DMS79 (cell line): ENCODE measurements at regions not wholly inside any gene's neighbourhood (a gene's known extent, or its start where the extent isn't known, plus 50 kb on each side); places are given as distances from the start of the nearest gene placed in this dataset.
"Not testable (repeated sequence)": the region's sequence is repeated elsewhere in the genome, so short reads cannot be mapped to it uniquely, and the experiment has no call there.

ENCODE experiments used
- DNase-seq: peaks from one replicate; lab custom pipeline; 2025; lab: John Stamatoyannopoulos, UW

GRCh38 chr16:6725634-6726331, 606.9 kb upstream of the RBFOX1 start:
- DNase-seq = no peak

GRCh38 chr16:6725206-6725605, 607.4 kb upstream of the RBFOX1 start:
- not testable (repeated sequence) for DNase-seq

- DNase-seq = no peak
Observed at GRCh38 chr16:6722786-6723185, 609.9 kb upstream of the RBFOX1 start.

- no peak for DNase-seq
Observed at GRCh38 chr16:6714510-6714909, 618.1 kb upstream of the RBFOX1 start.

- no peak for DNase-seq
Observed at GRCh38 chr16:6709736-6710135, 622.9 kb upstream of the RBFOX1 start.

GRCh38 chr16:6708576-6709215, 623.9 kb upstream of the RBFOX1 start:
- DNase-seq = no peak

- DNase-seq = no peak
Observed at GRCh38 chr16:6704306-6704930, 628.2 kb upstream of the RBFOX1 start.

GRCh38 chr16:6701096-6701495, 631.5 kb upstream of the RBFOX1 start:
- no peak for DNase-seq

GRCh38 chr16:6698548-6698947, 634.1 kb upstream of the RBFOX1 start:
- DNase-seq = no peak

- no peak for DNase-seq
Observed at GRCh38 chr16:6695666-6696065, 637.0 kb upstream of the RBFOX1 start.

- no peak for DNase-seq
Observed at GRCh38 chr16:6694636-6695035, 638.0 kb upstream of the RBFOX1 start.

GRCh38 chr16:6693418-6693817, 639.2 kb upstream of the RBFOX1 start:
- not testable (repeated sequence) for DNase-seq

GRCh38 chr16:6692874-6693273, 639.8 kb upstream of the RBFOX1 start:
- no peak for DNase-seq

- no peak for DNase-seq
Observed at GRCh38 chr16:6690741-6691140, 641.9 kb upstream of the RBFOX1 start.

- no peak for DNase-seq
Observed at GRCh38 chr16:6689643-6690042, 643.0 kb upstream of the RBFOX1 start.

GRCh38 chr16:6687593-6687992, 645.1 kb upstream of the RBFOX1 start:
- DNase-seq = no peak

- DNase-seq = peak; percentile 7
Observed at GRCh38 chr16:6684076-6684673, 648.5 kb upstream of the RBFOX1 start.

- no peak for DNase-seq
Observed at GRCh38 chr16:6682142-6682811, 650.4 kb upstream of the RBFOX1 start.

GRCh38 chr16:6678586-6678985, 654.1 kb upstream of the RBFOX1 start:
- DNase-seq = no peak

- DNase-seq = no peak
Observed at GRCh38 chr16:6674071-6674470, 658.6 kb upstream of the RBFOX1 start.

GRCh38 chr16:6672507-6672906, 660.1 kb upstream of the RBFOX1 start:
- no peak for DNase-seq

- DNase-seq = no peak
Observed at GRCh38 chr16:6667393-6667792, 665.3 kb upstream of the RBFOX1 start.
